PFSK-1 (cell line): ENCODE measurements at regions not wholly inside any gene's neighbourhood (a gene's known extent, or its start where the extent isn't known, plus 50 kb on each side); places are given as distances from the start of the nearest gene placed in this dataset.

Experiments used
- POLR2AphosphoS5 ChIP-seq: IDR thresholded peaks from 2 replicates; pipeline ENCODE4 v1.6.1; 2012; ENCODE audit warnings: low read depth, mild to moderate bottlenecking, control low read depth, low read length, moderate library complexity
- TAF1 ChIP-seq: IDR thresholded peaks from 2 replicates; pipeline ENCODE4 v1.6.1; 2012; ENCODE audit warnings: low read length, control low read depth, borderline replicate concordance; ENCODE audit not compliant: insufficient read depth
- TF ChIP-seq, protein P1 (sequence below), 2 experiments: IDR thresholded peaks; 2 replicates each; pipeline versions ENCODE4 v1.6.1 to v1.8.0; 2011 to 2012; ENCODE audit warnings: low read depth in 2 of 2, low read length in 2 of 2, control low read depth in 1 of 2, inconsistent platforms in 1 of 2, mild to moderate bottlenecking in 1 of 2, moderate library complexity in 1 of 2; ENCODE audit not compliant: insufficient read depth in 1 of 2

DNA sequence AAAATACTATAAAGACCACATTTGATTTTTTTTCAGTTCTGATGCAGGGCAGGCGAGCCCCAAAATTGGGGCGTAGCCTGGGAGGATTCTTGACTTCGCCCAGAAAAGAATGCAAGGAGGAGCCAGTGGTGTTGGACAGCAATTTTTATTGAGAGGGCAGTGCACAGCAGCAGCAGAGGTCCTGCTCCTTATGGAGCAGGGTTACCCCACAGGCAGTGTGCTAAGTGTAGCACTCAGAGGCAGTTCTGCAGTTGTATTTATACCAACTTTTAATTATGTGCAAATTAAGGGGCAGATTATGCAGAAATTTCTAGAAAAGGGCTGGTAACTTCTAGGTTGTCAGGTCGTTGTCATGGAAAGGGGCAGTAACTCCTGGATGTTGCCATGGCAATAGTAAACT is 69.9 kb downstream of the GASK1B start:
- TF ChIP-seq TAF1 = no peak
- TF ChIP-seq, protein P1, sequence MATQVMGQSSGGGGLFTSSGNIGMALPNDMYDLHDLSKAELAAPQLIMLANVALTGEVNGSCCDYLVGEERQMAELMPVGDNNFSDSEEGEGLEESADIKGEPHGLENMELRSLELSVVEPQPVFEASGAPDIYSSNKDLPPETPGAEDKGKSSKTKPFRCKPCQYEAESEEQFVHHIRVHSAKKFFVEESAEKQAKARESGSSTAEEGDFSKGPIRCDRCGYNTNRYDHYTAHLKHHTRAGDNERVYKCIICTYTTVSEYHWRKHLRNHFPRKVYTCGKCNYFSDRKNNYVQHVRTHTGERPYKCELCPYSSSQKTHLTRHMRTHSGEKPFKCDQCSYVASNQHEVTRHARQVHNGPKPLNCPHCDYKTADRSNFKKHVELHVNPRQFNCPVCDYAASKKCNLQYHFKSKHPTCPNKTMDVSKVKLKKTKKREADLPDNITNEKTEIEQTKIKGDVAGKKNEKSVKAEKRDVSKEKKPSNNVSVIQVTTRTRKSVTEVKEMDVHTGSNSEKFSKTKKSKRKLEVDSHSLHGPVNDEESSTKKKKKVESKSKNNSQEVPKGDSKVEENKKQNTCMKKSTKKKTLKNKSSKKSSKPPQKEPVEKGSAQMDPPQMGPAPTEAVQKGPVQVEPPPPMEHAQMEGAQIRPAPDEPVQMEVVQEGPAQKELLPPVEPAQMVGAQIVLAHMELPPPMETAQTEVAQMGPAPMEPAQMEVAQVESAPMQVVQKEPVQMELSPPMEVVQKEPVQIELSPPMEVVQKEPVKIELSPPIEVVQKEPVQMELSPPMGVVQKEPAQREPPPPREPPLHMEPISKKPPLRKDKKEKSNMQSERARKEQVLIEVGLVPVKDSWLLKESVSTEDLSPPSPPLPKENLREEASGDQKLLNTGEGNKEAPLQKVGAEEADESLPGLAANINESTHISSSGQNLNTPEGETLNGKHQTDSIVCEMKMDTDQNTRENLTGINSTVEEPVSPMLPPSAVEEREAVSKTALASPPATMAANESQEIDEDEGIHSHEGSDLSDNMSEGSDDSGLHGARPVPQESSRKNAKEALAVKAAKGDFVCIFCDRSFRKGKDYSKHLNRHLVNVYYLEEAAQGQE (IDR thresholded peaks at IDR 0.05; ENCODE audit: insufficient read depth in 1 of 2, low read depth in 2 of 2, low read length in 2 of 2) = 0 out of 4 replicates have a peak, but pooled peaks of 1 of the 2 experiments have one; percentile 41
- no peak for TF ChIP-seq POLR2AphosphoS5
